Activated CD8-positive, alpha-beta T cell treated with anti-CD3 and anti-CD28 coated beads for 36 hours (primary cell): ENCODE measurements at regions not wholly inside any gene's neighbourhood (a gene's known extent, or its start where the extent isn't known, plus 50 kb on each side); places are given as distances from the start of the nearest gene placed in this dataset.
"Not testable (repeated sequence)": the region's sequence is repeated elsewhere in the genome, so short reads cannot be mapped to it uniquely, and the experiment has no call there.

Experiments used
- ATAC-seq: fragments of 200-7000 bp; cut with Tn5 transposase; one replicate; pipeline ENCODE4 v1.10.0; 2021; ENCODE audit warnings: mild to moderate bottlenecking, moderate library complexity
- CTCF ChIA-PET: fragments of 350-600 bp; sonication (Branson Sonifier 250); formaldehyde crosslinking; loops from one replicate; lab custom pipeline; 2021; ENCODE audit warnings: antibody characterized with exemption; lab: Charles Lee
- POLR2A ChIA-PET: fragments of 350-600 bp; sonication (Branson Sonifier 250); formaldehyde crosslinking; loops from one replicate; lab custom pipeline; 2021; ENCODE audit warnings: antibody characterized with exemption; lab: Charles Lee
- DNase-seq: peaks from one replicate; pipeline ENCODE4 v3.0.0-alpha.2; 2020
- H3K27ac Mint-ChIP-seq: one replicate; pipeline ENCODE4 v1.8.0; 2021; ENCODE audit warnings: mild to moderate bottlenecking, mixed read lengths
- H3K27me3 Mint-ChIP-seq: one replicate; pipeline ENCODE4 v1.8.0; 2021; ENCODE audit warnings: mixed read lengths
- H3K36me3 Mint-ChIP-seq: one replicate; pipeline ENCODE4 v1.8.0; 2021; ENCODE audit warnings: low read depth, mixed read lengths
- H3K4me1 Mint-ChIP-seq: one replicate; pipeline ENCODE4 v1.8.0; 2021; ENCODE audit warnings: low read depth, mixed read lengths
- H3K4me3 Mint-ChIP-seq: one replicate; pipeline ENCODE4 v1.8.0; 2021; ENCODE audit warnings: mild to moderate bottlenecking, moderate library complexity, mixed read lengths
- H3K9me3 Mint-ChIP-seq: one replicate; pipeline ENCODE4 v1.8.0; 2021; ENCODE audit warnings: mixed read lengths
- intact Hi-C: fragments of 100-400 bp; cut with micrococcal nuclease; formaldehyde crosslinking; loops from one replicate; pipeline ENCODE4 v1.10.0; 2022
- TF ChIP-seq, protein P1 (sequence below): fragments of 200-600 bp; IDR thresholded peaks from one replicate; pipeline ENCODE4 v1.8.0; 2022; ENCODE audit warnings: antibody characterized with exemption, mild to moderate bottlenecking

DNA sequence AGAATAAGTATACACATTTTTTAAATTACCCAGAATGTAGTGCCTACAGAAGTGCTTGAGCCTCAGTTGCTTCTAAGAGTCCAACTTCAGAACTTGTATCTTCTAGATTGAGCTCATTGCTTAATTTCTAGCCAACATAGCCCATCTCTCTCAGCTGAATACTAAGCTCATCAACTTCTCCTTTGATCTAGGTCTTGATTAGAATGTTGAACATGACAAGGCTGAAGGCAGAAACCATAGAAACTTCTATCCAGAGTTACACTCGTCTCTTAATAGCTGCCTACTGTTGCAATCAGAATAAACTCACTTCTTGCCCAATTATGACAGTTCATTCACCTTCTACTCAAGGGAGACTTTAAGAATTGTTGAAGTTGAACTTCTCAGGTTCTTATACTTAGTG, 327.3 kb upstream of the THBS1 start:
- Mint-ChIP-seq H3K4me1 (peaks cover 24% of the 10 kb centered on the region), H3K9me3 (no peaks in the 10 kb centered on the region), H3K36me3 (no peaks in the 10 kb centered on the region), H3K4me3 (no peak overlapping the region), H3K27me3 (peaks cover 11% of the 10 kb centered on the region), H3K27ac (no peak overlapping the region)
- TF ChIP-seq, protein P1, sequence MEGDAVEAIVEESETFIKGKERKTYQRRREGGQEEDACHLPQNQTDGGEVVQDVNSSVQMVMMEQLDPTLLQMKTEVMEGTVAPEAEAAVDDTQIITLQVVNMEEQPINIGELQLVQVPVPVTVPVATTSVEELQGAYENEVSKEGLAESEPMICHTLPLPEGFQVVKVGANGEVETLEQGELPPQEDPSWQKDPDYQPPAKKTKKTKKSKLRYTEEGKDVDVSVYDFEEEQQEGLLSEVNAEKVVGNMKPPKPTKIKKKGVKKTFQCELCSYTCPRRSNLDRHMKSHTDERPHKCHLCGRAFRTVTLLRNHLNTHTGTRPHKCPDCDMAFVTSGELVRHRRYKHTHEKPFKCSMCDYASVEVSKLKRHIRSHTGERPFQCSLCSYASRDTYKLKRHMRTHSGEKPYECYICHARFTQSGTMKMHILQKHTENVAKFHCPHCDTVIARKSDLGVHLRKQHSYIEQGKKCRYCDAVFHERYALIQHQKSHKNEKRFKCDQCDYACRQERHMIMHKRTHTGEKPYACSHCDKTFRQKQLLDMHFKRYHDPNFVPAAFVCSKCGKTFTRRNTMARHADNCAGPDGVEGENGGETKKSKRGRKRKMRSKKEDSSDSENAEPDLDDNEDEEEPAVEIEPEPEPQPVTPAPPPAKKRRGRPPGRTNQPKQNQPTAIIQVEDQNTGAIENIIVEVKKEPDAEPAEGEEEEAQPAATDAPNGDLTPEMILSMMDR, result no peak
- ChIA-PET CTCF (interaction anchor here (1.2 kb wide), 1 partner anchor 132 kb away, joined by 3 read pairs; no protein-coding TSS in a partner anchor), POLR2A (no interaction called here)
- intact Hi-C loops, result no loop called here
- ATAC-seq (no peak), DNase-seq (no peak)

DNA sequence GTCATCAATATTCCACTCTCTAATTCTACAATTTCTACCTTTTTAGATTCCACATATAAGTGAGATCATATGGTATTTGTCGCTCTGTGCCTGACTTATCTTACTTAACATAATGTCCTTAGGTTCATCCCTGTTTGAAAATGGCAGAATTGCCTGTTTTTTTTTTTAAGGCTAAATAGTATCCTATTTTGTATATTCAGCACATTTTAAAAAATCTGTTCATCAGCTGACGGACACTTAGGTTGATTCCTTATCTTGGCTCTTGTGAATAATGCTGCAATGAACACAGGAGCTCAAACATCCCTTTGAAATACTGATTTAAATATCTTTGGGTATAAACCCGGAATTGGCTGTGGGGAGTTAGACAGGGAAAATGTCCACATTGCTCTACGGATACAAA, 326.7 kb upstream of the THBS1 start:
- ChIA-PET CTCF (interaction anchor here (1.2 kb wide), 1 partner anchor 133 kb away, joined by 3 read pairs; no protein-coding TSS in a partner anchor), POLR2A (no interaction called here)
- Mint-ChIP-seq H3K4me3 (no peak overlapping the region), H3K9me3 (no peaks in the 10 kb centered on the region), H3K27me3 (peaks cover 10% of the 10 kb centered on the region), H3K4me1 (peaks cover 24% of the 10 kb centered on the region), H3K36me3 (no peaks in the 10 kb centered on the region), H3K27ac (no peak overlapping the region)
- DNase-seq (no peak), ATAC-seq (no peak)
- TF ChIP-seq, protein P1, result no peak
- intact Hi-C loops, result no loop called here

DNA sequence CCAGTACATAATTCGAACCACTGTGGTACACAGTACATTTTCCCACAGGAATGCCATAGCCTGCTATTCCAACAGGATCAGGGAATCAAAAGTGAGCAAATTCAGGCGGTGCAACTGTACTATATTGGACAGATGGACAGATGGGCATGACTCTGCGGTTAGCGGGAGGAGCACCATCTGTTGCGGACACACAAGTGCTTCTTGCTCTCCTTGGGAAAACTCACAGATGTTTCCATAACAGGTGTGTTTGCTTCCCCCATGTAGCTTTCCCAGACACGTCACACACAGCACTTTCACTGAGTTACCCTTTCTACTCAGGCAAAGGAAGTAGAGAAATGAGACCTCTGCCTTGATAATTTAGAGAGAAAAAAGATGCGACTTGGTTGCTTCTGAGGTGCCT, 325.1 kb upstream of the THBS1 start:
- no peak for ATAC-seq
- POLR2A ChIA-PET, result interaction anchor here (0.5 kb wide), 1 partner anchor 51 kb away, joined by 3 read pairs; no protein-coding TSS in a partner anchor
- TF ChIP-seq, protein P1, result no peak
- H3K4me1 Mint-ChIP-seq, result peaks cover 18% of the 10 kb centered on the region
- DNase-seq, result no peak
- H3K36me3 Mint-ChIP-seq, result no peaks in the 10 kb centered on the region
- no peak overlapping the region for H3K27ac Mint-ChIP-seq
- H3K4me3 Mint-ChIP-seq, result no peak overlapping the region
- H3K27me3 Mint-ChIP-seq, result peaks cover 13% of the 10 kb centered on the region
- no peaks in the 10 kb centered on the region for H3K9me3 Mint-ChIP-seq
- CTCF ChIA-PET, result no interaction called here
- intact Hi-C loops, result no loop called here

DNA sequence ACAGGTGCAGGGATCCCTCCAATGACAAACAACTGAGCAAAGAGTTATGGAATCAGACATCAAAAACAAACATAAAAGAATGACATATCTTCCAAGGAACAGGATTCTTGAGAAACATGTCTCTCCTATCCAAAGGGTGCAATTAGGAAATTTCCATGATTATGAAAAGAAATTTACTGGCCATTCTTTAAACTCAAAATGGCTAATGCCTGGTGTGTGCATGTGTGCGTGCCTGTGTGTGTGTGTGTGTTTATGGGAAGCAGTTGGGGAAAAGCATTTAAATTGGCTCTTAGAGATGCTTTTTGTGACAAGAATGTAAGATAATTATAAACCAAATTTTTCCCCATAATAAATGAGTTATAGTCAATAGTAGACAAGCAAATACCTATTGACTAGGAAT, 320.5 kb upstream of the THBS1 start:
- ChIA-PET POLR2A (no interaction called here), CTCF (no interaction called here)
- H3K27me3 Mint-ChIP-seq, result peaks cover 15% of the 10 kb centered on the region
- H3K36me3 Mint-ChIP-seq, result no peaks in the 10 kb centered on the region
- no peak overlapping the region for H3K27ac Mint-ChIP-seq
- intact Hi-C loops, result no loop called here
- no peaks in the 10 kb centered on the region for H3K9me3 Mint-ChIP-seq
- H3K4me3 Mint-ChIP-seq, result no peak overlapping the region
- ATAC-seq (no peak), DNase-seq (no peak)
- TF ChIP-seq, protein P1, result no peak
- peaks cover 12% of the 10 kb centered on the region for H3K4me1 Mint-ChIP-seq

DNA sequence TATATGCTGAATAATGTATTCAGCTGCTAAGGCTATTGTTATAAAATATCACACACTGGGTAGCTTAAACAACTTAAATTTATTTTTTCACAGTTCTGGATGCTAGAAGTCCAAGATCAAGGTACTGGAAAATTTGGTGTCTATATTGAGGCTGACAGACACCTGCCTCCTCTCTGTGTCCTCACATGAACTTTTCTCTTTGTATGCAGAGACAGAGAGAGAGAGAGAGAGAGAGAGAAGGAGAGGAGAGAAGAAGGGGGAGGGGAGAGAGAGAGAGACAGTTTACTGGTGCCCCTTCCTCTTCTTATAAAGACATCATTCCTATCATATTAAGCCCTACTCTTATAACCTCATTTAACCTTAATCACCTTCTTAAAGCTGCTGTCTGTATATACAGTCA, 320.1 kb upstream of the THBS1 start:
- H3K27ac Mint-ChIP-seq, result no peak overlapping the region
- POLR2A ChIA-PET, result no interaction called here
- peaks cover 13% of the 10 kb centered on the region for H3K27me3 Mint-ChIP-seq
- H3K9me3 Mint-ChIP-seq, result no peaks in the 10 kb centered on the region
- TF ChIP-seq, protein P1, result no peak
- intact Hi-C loops, result no loop called here
- CTCF ChIA-PET, result no interaction called here
- no peak overlapping the region for H3K4me3 Mint-ChIP-seq
- H3K4me1 Mint-ChIP-seq, result peaks cover 12% of the 10 kb centered on the region
- no peaks in the 10 kb centered on the region for H3K36me3 Mint-ChIP-seq
- ATAC-seq (no peak), DNase-seq (no peak)

DNA sequence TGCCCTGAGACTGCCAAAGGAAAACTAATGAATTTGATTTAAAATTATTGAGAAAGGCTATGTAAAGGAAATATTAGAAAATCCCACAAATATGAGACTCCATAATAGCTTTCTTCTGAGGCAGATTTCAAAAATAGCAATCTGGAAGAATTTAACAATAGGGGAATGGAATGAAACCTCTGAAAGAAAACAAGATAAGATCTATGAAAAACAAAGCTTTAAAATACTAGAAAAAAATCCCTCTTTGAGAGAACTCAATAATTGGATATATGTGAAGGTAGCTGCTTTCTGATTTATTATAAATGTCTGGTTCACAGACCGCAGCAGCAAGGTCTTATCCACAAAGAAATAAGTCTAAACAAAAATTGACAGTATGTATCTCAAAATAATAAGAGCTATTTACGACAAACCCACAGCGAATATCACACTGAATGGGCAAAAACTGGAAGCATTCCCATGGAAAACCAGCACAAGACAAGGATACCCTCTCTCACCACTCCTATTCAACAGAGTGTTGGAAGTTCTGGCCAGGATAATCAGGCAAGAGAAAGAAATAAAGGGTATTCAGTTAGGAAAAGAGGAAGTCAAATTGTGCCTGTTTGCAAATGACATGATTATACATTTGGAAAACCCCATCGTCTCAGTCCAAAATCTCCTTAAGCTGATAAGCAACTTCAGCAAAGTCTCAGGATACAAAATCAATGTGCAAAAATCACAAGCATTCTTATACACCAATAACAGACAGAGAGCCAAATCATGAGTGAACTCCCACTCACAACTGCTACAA, 319.3 kb upstream of the THBS1 start:
- POLR2A ChIA-PET, H3K27ac Mint-ChIP-seq, CTCF ChIA-PET, ATAC-seq, H3K36me3 Mint-ChIP-seq, DNase-seq, intact Hi-C loops, H3K9me3 Mint-ChIP-seq, H3K4me3 Mint-ChIP-seq: not testable (repeated sequence)
- H3K4me1 Mint-ChIP-seq, result peaks cover 12% of the 10 kb centered on the region
- peaks cover 13% of the 10 kb centered on the region for H3K27me3 Mint-ChIP-seq

DNA sequence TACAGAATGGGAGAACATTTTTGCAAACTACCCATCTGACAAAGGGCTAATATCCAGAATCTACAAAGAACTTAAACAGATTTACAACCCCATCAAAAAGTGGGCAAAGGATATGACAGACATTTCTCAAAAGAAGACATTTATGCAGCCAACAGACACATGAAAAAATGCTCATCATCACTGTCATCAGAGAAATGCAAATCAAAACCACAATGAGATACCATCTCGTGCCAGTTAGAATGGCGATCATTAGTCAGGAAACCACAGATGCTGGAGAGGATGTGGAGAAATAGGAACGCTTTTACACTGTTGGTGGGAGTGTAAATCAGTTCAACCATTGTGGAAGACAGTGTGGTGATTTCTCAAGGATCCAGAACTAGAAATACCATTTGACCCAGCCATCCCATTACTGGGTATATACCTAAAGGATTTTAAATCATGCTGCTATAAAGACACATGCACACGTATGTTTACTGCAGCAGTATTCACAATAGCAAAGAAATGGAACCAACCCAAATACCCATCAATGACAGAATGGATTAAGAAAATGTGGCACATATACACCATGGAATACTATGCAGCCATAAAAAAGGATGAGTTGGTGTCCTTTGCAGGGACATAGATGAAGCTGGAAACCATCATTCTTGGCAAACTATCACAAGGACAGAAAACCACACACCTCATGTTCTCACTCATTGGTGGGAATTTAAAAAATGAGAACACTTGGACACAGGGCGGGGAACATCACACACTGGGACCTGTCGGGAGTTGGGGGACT, 317.7 kb upstream of the THBS1 start:
- H3K9me3 Mint-ChIP-seq, CTCF ChIA-PET, H3K27me3 Mint-ChIP-seq, H3K4me3 Mint-ChIP-seq, H3K36me3 Mint-ChIP-seq, intact Hi-C loops, H3K27ac Mint-ChIP-seq, POLR2A ChIA-PET, ATAC-seq: not testable (repeated sequence)
- DNase-seq, result peak; percentile 11
- H3K4me1 Mint-ChIP-seq, result peaks cover 12% of the 10 kb centered on the region
